Effector memory CD8-positive, alpha-beta T cell (primary cell): ENCODE measurements at regions not wholly inside any gene's neighbourhood (a gene's known extent, or its start where the extent isn't known, plus 50 kb on each side); places are given as distances from the start of the nearest gene placed in this dataset.
"Not testable (repeated sequence)": the region's sequence is repeated elsewhere in the genome, so short reads cannot be mapped to it uniquely, and the experiment has no call there.

ENCODE experiments used
- ATAC-seq: fragments of 150-1000 bp; cut with Tn5 transposase; replicated peaks from 2 replicates; pipeline ENCODE4 v1.10.0; 2021; ENCODE audit warnings: mild to moderate bottlenecking, moderate library complexity
- DNase-seq, 3 experiments: peaks; one replicate each; pipeline ENCODE4 v3.0.0; 2021
- H3K27ac Mint-ChIP-seq, 2 donors: one replicate each; pipeline ENCODE4 v1.8.0; 2022; ENCODE audit warnings: mild to moderate bottlenecking in 2 of 2, mixed read lengths in 2 of 2, moderate library complexity in 2 of 2
- H3K27me3 Mint-ChIP-seq, 2 donors: one replicate each; pipeline ENCODE4 v1.8.0; 2022; ENCODE audit warnings: mixed read lengths in 2 of 2
- H3K36me3 Mint-ChIP-seq: one replicate; pipeline ENCODE4 v1.8.0; 2022; ENCODE audit warnings: mild to moderate bottlenecking, moderate library complexity, mixed read lengths; ENCODE audit not compliant: insufficient read depth
- H3K4me1 Mint-ChIP-seq, 2 donors: one replicate each; pipeline ENCODE4 v1.8.0; 2022; ENCODE audit warnings: low read depth in 2 of 2, mixed read lengths in 2 of 2
- H3K4me3 Mint-ChIP-seq, 2 donors: one replicate each; pipeline ENCODE4 v1.8.0; 2022; ENCODE audit warnings: mild to moderate bottlenecking in 2 of 2, mixed read lengths in 2 of 2, moderate library complexity in 2 of 2
- H3K9me3 Mint-ChIP-seq, 2 donors: one replicate each; pipeline ENCODE4 v1.8.0; 2022; ENCODE audit warnings: mixed read lengths in 2 of 2

- Mint-ChIP-seq H3K27ac (no peak overlapping the region), H3K4me3 (no peak overlapping the region), H3K4me1 (peaks cover 0 to 9% of the 10 kb centered on the region in 2 donors), H3K36me3 (no peaks in the 10 kb centered on the region), H3K27me3 (peaks cover 0 to 12% of the 10 kb centered on the region in 2 donors), H3K9me3 (no peaks in the 10 kb centered on the region)
- no peak for DNase-seq
- no peak for ATAC-seq
Measured at GRCh38 chr20:23146857-23147637, 60.9 kb upstream of the CD93 start.

GRCh38 chr20:23146181-23146580 is 60.1 kb upstream of the CD93 start:
- Mint-ChIP-seq H3K27me3 (peaks cover 0 to 12% of the 10 kb centered on the region in 2 donors), H3K4me3 (no peak overlapping the region), H3K27ac (no peak overlapping the region), H3K36me3 (no peaks in the 10 kb centered on the region), H3K4me1 (peaks cover 0 to 13% of the 10 kb centered on the region in 2 donors), H3K9me3 (no peaks in the 10 kb centered on the region)
- DNase-seq (no peak), ATAC-seq (no peak)

GRCh38 chr20:23145281-23145700 is 59.2 kb upstream of the CD93 start:
- no peak overlapping the region for H3K27ac Mint-ChIP-seq
- DNase-seq (no peak), ATAC-seq (no peak)
- H3K27me3 Mint-ChIP-seq, result peaks cover 0 to 12% of the 10 kb centered on the region in 2 donors
- no peaks in the 10 kb centered on the region for H3K9me3 Mint-ChIP-seq
- H3K4me1 Mint-ChIP-seq, result peaks cover 0 to 13% of the 10 kb centered on the region in 2 donors
- no peak overlapping the region for H3K4me3 Mint-ChIP-seq
- no peaks in the 10 kb centered on the region for H3K36me3 Mint-ChIP-seq

- no peak for ATAC-seq
- no peaks in the 10 kb centered on the region for H3K36me3 Mint-ChIP-seq
- H3K27ac Mint-ChIP-seq, result no peak overlapping the region
- H3K4me1 Mint-ChIP-seq, result peaks cover 0 to 13% of the 10 kb centered on the region in 2 donors
- H3K4me3 Mint-ChIP-seq, result no peak overlapping the region
- DNase-seq, result no peak
- peaks cover 0 to 12% of the 10 kb centered on the region in 2 donors for H3K27me3 Mint-ChIP-seq
- no peaks in the 10 kb centered on the region for H3K9me3 Mint-ChIP-seq
Measured at GRCh38 chr20:23144856-23145255, 58.7 kb upstream of the CD93 start.

GRCh38 chr20:23143986-23144690 is 58.0 kb upstream of the CD93 start:
- no peak for DNase-seq
- peaks cover 0 to 13% of the 10 kb centered on the region in 2 donors for H3K4me1 Mint-ChIP-seq
- peaks cover 0 to 12% of the 10 kb centered on the region in 2 donors for H3K27me3 Mint-ChIP-seq
- ATAC-seq, result no peak
- no peaks in the 10 kb centered on the region for H3K36me3 Mint-ChIP-seq
- H3K27ac Mint-ChIP-seq, result no peak overlapping the region
- H3K4me3 Mint-ChIP-seq, result no peak overlapping the region
- no peaks in the 10 kb centered on the region for H3K9me3 Mint-ChIP-seq

GRCh38 chr20:23143098-23143497 is 57.0 kb upstream of the CD93 start:
- no peak for ATAC-seq
- H3K9me3 Mint-ChIP-seq, result no peaks in the 10 kb centered on the region
- no peaks in the 10 kb centered on the region for H3K36me3 Mint-ChIP-seq
- H3K4me1 Mint-ChIP-seq, result peaks cover 0 to 12% of the 10 kb centered on the region in 2 donors
- H3K4me3 Mint-ChIP-seq, result no peak overlapping the region
- DNase-seq, result no peak
- no peak overlapping the region for H3K27ac Mint-ChIP-seq
- H3K27me3 Mint-ChIP-seq, result peaks cover 0 to 12% of the 10 kb centered on the region in 2 donors

- no peaks in the 10 kb centered on the region for H3K9me3 Mint-ChIP-seq
Measured at GRCh38 chr20:23142162-23143050, 56.3 kb upstream of the CD93 start.

GRCh38 chr20:23141450-23142161 is 55.5 kb upstream of the CD93 start:
- Mint-ChIP-seq H3K4me3 (no peak overlapping the region), H3K27ac (peak overlapping the region in 1 of 2 donors; percentile 69), H3K4me1 (peaks cover 0 to 9% of the 10 kb centered on the region in 2 donors), H3K36me3 (no peaks in the 10 kb centered on the region), H3K27me3 (peaks cover 0 to 12% of the 10 kb centered on the region in 2 donors), H3K9me3 (no peaks in the 10 kb centered on the region)
- DNase-seq (no peak), ATAC-seq (no peak)

More at GRCh38 chr20:23142162-23143050, 56.3 kb upstream of the CD93 start:
- Mint-ChIP-seq H3K4me3 (no peak overlapping the region), H3K36me3 (no peaks in the 10 kb centered on the region), H3K27me3 (peaks cover 0 to 12% of the 10 kb centered on the region in 2 donors), H3K4me1 (peaks cover 0 to 9% of the 10 kb centered on the region in 2 donors), H3K27ac (peak overlapping the region in 1 of 2 donors; percentile 35)
- DNase-seq, result no peak
- ATAC-seq, result peak; percentile 21

GRCh38 chr20:23140991-23141390 is 54.9 kb upstream of the CD93 start:
- H3K36me3 Mint-ChIP-seq, result no peaks in the 10 kb centered on the region
- no peak overlapping the region for H3K27ac Mint-ChIP-seq
- DNase-seq, result no peak
- no peaks in the 10 kb centered on the region for H3K9me3 Mint-ChIP-seq
- H3K4me3 Mint-ChIP-seq, result no peak overlapping the region
- peaks cover 0 to 12% of the 10 kb centered on the region in 2 donors for H3K27me3 Mint-ChIP-seq
- ATAC-seq, result no peak
- peaks cover 0 to 9% of the 10 kb centered on the region in 2 donors for H3K4me1 Mint-ChIP-seq

- H3K27ac Mint-ChIP-seq, H3K4me3 Mint-ChIP-seq, H3K4me1 Mint-ChIP-seq, H3K36me3 Mint-ChIP-seq, DNase-seq, H3K9me3 Mint-ChIP-seq, ATAC-seq: not testable (repeated sequence)
- peaks cover 0 to 12% of the 10 kb centered on the region in 2 donors for H3K27me3 Mint-ChIP-seq
Measured at GRCh38 chr20:23139984-23140383, 53.9 kb upstream of the CD93 start.

GRCh38 chr20:23139524-23139923 is 53.4 kb upstream of the CD93 start:
- no peak overlapping the region for H3K4me3 Mint-ChIP-seq
- no peaks in the 10 kb centered on the region for H3K36me3 Mint-ChIP-seq
- peaks cover 0 to 7% of the 10 kb centered on the region in 2 donors for H3K27me3 Mint-ChIP-seq
- peaks cover 0 to 9% of the 10 kb centered on the region in 2 donors for H3K4me1 Mint-ChIP-seq
- ATAC-seq (no peak), DNase-seq (no peak)
- no peak overlapping the region for H3K27ac Mint-ChIP-seq
- H3K9me3 Mint-ChIP-seq, result no peaks in the 10 kb centered on the region

- H3K27ac Mint-ChIP-seq, result no peak overlapping the region
- H3K4me1 Mint-ChIP-seq, result peaks cover 0 to 9% of the 10 kb centered on the region in 2 donors
- ATAC-seq (no peak), DNase-seq (no peak)
- H3K4me3 Mint-ChIP-seq, result no peak overlapping the region
- H3K27me3 Mint-ChIP-seq, result no peaks in the 10 kb centered on the region
- no peaks in the 10 kb centered on the region for H3K9me3 Mint-ChIP-seq
- H3K36me3 Mint-ChIP-seq, result no peaks in the 10 kb centered on the region
Measured at GRCh38 chr20:23138682-23139081, 52.6 kb upstream of the CD93 start.

GRCh38 chr20:23138226-23138625 is 52.1 kb upstream of the CD93 start:
- ATAC-seq (no peak), DNase-seq (no peak)
- Mint-ChIP-seq H3K27ac (no peak overlapping the region), H3K36me3 (no peaks in the 10 kb centered on the region), H3K4me1 (peaks cover 0 to 9% of the 10 kb centered on the region in 2 donors), H3K4me3 (no peak overlapping the region), H3K27me3 (no peaks in the 10 kb centered on the region), H3K9me3 (no peaks in the 10 kb centered on the region)
